Left lung (tissue), 4 donors: ENCODE measurements at regions not wholly inside any gene's neighbourhood (a gene's known extent, or its start where the extent isn't known, plus 50 kb on each side); places are given as distances from the start of the nearest gene placed in this dataset.

Source experiments
- ATAC-seq: fragments of 200-7000 bp; cut with Tn5 transposase; one replicate; pipeline ENCODE4 v1.9.1; 2020; ENCODE audit warnings: moderate library complexity
- DNase-seq, 4 donors: peaks; one replicate each; pipeline ENCODE4 v3.0.0-alpha.2; 2013 to 2020
- H3K27ac ChIP-seq, 2 donors: fragments of 200-600 bp; sonication (generic) in 1 of 2; one replicate each; pipeline versions ENCODE4 v1.5.0 to v1.8.0; 2020 to 2021
- H3K27me3 ChIP-seq, 2 donors: fragments of 200-600 bp; sonication (generic) in 1 of 2; one replicate each; pipeline versions ENCODE4 v1.5.0 to v1.8.0; 2020 to 2021
- H3K36me3 ChIP-seq, 2 donors: fragments of 200-600 bp; sonication (generic) in 1 of 2; one replicate each; pipeline versions ENCODE4 v1.5.0 to v1.8.0; 2020 to 2021
- H3K4me1 ChIP-seq, 2 donors: fragments of 200-600 bp; one replicate each; pipeline ENCODE4 v1.8.0; 2021
- H3K4me3 ChIP-seq, 2 donors: fragments of 200-600 bp; sonication (generic) in 1 of 2; one replicate each; pipeline versions ENCODE4 v1.5.0 to v1.8.0; 2020 to 2021; ENCODE audit warnings: mild to moderate bottlenecking in 1 of 2
- H3K9me3 ChIP-seq, 2 donors: fragments of 200-600 bp; sonication (generic) in 1 of 2; one replicate each; pipeline versions ENCODE4 v1.5.0 to v1.8.0; 2020 to 2021
- CTCF ChIP-seq, 2 donors: fragments of 200-600 bp; sonication (generic) in 1 of 2; IDR thresholded peaks; one replicate each; pipeline versions ENCODE4 v1.5.0 to v1.8.0; 2021; ENCODE audit warnings: antibody characterized with exemption in 2 of 2
- intact Hi-C, 2 donors: fragments of 100-400 bp; cut with DNase I; formaldehyde crosslinking; loops; one replicate each; pipeline versions ENCODE4 v1.11.2 to v1.14.2; 2022
- donor health status: DM: no; HTN: yes; CAD: no.
- donor health status: DM: no; HTN: no; CAD: no.

- peaks cover 40 to 83% of the 10 kb centered on the region in 2 donors for H3K4me1 ChIP-seq
- DNase-seq, result peak in 2 of 4 donors; percentile 34 to 70
- no peak overlapping the region for H3K4me3 ChIP-seq
- intact Hi-C loops, result no loop called here
- H3K9me3 ChIP-seq, result no peaks in the 10 kb centered on the region
- peak overlapping the region; percentile 97 to 99 for H3K27ac ChIP-seq
- no peaks in the 10 kb centered on the region for H3K36me3 ChIP-seq
- no peak for ATAC-seq
- no peak for TF ChIP-seq CTCF (IDR thresholded peaks at IDR 0.05)
- no peaks in the 10 kb centered on the region for H3K27me3 ChIP-seq
These were observed 81.9 kb upstream of the WNT7B start for GRCh38 chr22:46058591-46059519.

GRCh38 chr22:46060292-46061123 is 83.5 kb upstream of the WNT7B start:
- intact Hi-C loops, result no loop called here
- Histone ChIP-seq H3K27me3 (no peaks in the 10 kb centered on the region), H3K4me3 (no peak overlapping the region), H3K9me3 (no peaks in the 10 kb centered on the region), H3K4me1 (peaks cover 40 to 86% of the 10 kb centered on the region in 2 donors), H3K27ac (peak overlapping the region; percentile 33 to 97), H3K36me3 (no peaks in the 10 kb centered on the region)
- ATAC-seq (no peak), DNase-seq (no peak)
- TF ChIP-seq CTCF (IDR thresholded peaks at IDR 0.05), result no peak

GRCh38 chr22:46061124-46061500 is 84.2 kb upstream of the WNT7B start:
- H3K4me1 ChIP-seq, result peaks cover 34 to 86% of the 10 kb centered on the region in 2 donors
- DNase-seq, result no peak
- TF ChIP-seq CTCF (IDR thresholded peaks at IDR 0.05), result no peak
- H3K36me3 ChIP-seq, result no peaks in the 10 kb centered on the region
- H3K4me3 ChIP-seq, result no peak overlapping the region
- peak overlapping the region; percentile 33 to 97 for H3K27ac ChIP-seq
- H3K9me3 ChIP-seq, result no peaks in the 10 kb centered on the region
- no peak for ATAC-seq
- intact Hi-C loops, result no loop called here
- H3K27me3 ChIP-seq, result no peaks in the 10 kb centered on the region

GRCh38 chr22:46061501-46062231 is 84.7 kb upstream of the WNT7B start:
- Histone ChIP-seq H3K4me1 (peaks cover 33 to 85% of the 10 kb centered on the region in 2 donors), H3K9me3 (no peaks in the 10 kb centered on the region), H3K4me3 (no peak overlapping the region), H3K36me3 (no peaks in the 10 kb centered on the region), H3K27me3 (no peaks in the 10 kb centered on the region), H3K27ac (peak overlapping the region; percentile 97 to 100)
- no peak for TF ChIP-seq CTCF (IDR thresholded peaks at IDR 0.05)
- DNase-seq (peak in 1 of 4 donors; percentile 81), ATAC-seq (no peak)
- intact Hi-C loops, result no loop called here
